ENCODE measurements at regions not wholly inside any gene's neighbourhood (a gene's known extent, or its start where the extent isn't known, plus 50 kb on each side); places are given as distances from the start of the nearest gene placed in this dataset.

DNA sequence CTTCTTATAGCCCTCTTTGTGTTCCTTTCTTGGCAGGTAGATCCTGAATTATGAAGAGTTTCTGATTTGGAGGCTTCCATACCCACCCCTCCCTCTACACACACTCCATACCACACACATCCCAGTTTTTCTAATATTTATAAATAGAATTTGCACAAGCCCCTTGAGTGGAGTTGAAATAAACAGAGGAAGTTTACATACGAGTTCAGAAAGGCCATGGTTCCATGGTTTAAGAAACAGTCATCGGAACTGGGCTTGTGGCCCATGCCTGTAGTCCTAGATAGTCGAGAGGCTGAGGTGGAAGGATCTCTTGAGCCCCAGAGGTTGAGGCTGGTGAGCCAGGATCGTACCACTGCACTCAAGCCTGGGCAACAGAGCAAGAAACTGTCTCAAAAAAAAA is 62.7 kb upstream of the TANC1 start:
- DNase-seq (ENCODE audit: low spot score): no peak

DNA sequence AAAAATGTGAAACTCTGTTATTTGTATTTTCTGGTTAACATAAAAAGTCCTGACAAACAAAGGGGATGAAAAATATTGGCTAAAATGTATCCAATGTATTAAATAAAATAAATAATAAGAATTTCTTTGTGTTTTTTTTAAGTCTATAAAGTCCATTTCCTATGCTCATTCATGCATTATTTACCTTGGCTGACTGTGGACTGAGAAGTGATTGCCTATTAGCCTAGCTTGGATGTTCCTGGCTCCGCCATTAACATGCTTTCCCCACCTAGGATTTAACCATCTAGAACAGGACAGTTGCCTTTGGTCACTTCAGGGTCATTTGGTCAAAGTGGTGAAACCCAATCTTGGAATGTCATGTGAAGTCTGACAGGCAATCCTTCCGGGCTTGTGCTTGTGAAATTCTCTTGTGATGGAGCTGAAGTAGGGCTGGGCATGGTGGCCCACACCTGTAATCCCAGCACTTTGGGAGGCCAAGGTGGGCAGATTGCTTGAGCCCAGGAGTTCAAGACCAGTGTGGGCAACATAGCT is 60.4 kb upstream of the TANC1 start:
- DNase-seq (ENCODE audit: low spot score): no peak

DNA sequence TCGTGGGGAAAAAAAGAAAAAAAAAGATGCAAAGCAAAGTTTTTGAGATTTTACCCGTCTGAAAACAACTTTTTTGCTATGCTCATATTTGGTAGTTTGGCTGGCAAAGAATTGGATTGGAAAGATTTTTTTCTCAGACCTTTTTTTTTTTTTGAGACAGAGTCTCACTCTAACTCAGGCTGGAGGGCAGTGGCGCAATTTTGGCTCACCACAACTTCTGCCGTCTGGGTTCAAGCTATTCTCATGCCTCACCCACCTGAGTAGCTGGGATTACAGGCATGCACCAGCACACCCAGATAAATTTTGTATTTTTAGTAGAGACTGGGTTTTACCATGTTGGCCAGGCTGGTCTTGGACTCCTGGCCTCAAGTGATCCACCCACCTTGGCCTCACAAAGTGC is 56.3 kb upstream of the TANC1 start:
- DNase-seq (ENCODE audit: low spot score): no peak

- no peak for DNase-seq (ENCODE audit: low spot score)
These were observed 55.7 kb upstream of the TANC1 start for GRCh38 chr2:158912765-158913164.

- no peak for DNase-seq (ENCODE audit: low spot score)
These were observed 54.4 kb upstream of the TANC1 start for GRCh38 chr2:158914066-158914465.

DNA sequence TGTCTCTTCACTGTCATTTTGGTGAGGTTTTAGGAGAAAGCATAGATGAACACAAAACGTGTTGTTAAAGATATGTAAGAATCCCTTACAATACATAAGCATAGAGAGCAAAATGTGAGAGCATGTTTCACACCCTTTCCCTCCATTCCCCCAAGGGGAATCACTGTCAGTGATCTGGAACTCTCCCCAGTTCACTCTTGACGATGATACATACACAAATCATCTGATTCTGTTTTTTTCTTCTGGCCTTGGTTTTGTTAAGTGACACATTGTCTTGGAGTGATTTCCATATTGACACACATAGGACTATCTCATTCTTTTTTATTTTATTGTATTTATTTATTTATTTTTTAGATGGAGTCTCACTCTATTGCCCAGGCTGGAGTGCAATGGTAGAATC is 53.7 kb upstream of the TANC1 start:
- DNase-seq (ENCODE audit: low spot score): no peak

DNA sequence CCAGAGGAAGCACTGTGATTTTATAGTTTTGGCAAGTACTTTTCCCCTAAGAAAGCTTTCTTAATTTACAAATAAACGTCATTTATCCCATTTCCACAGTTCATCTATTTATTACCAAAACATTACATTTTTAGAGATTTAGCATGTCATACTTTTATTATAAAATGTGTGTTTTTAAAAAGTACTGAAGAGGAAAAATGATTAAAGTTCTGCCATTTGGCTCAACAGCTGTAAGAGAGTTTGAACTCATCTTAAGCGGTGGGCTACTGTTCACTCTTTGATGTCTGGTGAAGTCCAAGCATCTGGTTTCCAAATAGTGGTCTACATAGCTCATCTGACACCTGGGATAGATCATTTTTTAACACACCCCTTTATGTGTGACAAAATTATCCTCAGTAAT is 51.3 kb upstream of the TANC1 start:
- no peak for DNase-seq (ENCODE audit: low spot score)

- DNase-seq (ENCODE audit: low spot score): no peak
These were observed 50.0 kb upstream of the TANC1 start for GRCh38 chr2:158918452-158918851.

Data from activated CD4-positive, alpha-beta T cell treated with anti-CD3 and anti-CD28 coated beads, Interleukin-2, Interleukin-4, amounts not matched to agents 100 ng/mL and 50 ng/mL, durations not matched to agents 16 hours and 8 hours (primary cell).